Erythroblast (primary cell): ENCODE measurements at regions not wholly inside any gene's neighbourhood (a gene's known extent, or its start where the extent isn't known, plus 50 kb on each side); places are given as distances from the start of the nearest gene placed in this dataset.

Source experiments
- GATA1 ChIP-seq: IDR thresholded peaks from 2 replicates; pipeline ENCODE4 v1.6.1; 2011; ENCODE audit warnings: low read depth, mild to moderate bottlenecking, control low read depth, low read length, moderate library complexity
- POLR2A ChIP-seq: IDR thresholded peaks from 2 replicates; pipeline ENCODE4 v1.6.1; 2011; ENCODE audit warnings: mild to moderate bottlenecking, low read length

GRCh38 chr5:89580976-89581375 is 698.0 kb upstream of the MEF2C start:
- no peak for TF ChIP-seq POLR2A
- no peak for TF ChIP-seq GATA1
